Ishikawa (cell line): ENCODE measurements at regions not wholly inside any gene's neighbourhood (a gene's known extent, or its start where the extent isn't known, plus 50 kb on each side); places are given as distances from the start of the nearest gene placed in this dataset.

ENCODE experiments used
- CEBPB ChIP-seq: IDR thresholded peaks from 2 replicates; pipeline ENCODE4 v1.6.1; 2012
- CREB1 ChIP-seq: IDR thresholded peaks from 2 replicates; pipeline ENCODE4 v1.6.1; 2012; ENCODE audit warnings: low read depth
- EGR1 ChIP-seq: IDR thresholded peaks from 2 replicates; pipeline ENCODE4 v1.6.1; 2012
- EP300 ChIP-seq: IDR thresholded peaks from 2 replicates; pipeline ENCODE4 v1.6.1; 2012; ENCODE audit warnings: borderline replicate concordance
- FOXM1 ChIP-seq: IDR thresholded peaks from 2 replicates; pipeline ENCODE4 v1.6.1; 2012; ENCODE audit warnings: low read depth, borderline replicate concordance
- NFIC ChIP-seq: IDR thresholded peaks from 2 replicates; pipeline ENCODE4 v1.6.1; 2012
- RAD21 ChIP-seq: IDR thresholded peaks from 2 replicates; pipeline ENCODE4 v1.6.1; 2012; ENCODE audit warnings: low read depth
- TAF1 ChIP-seq: IDR thresholded peaks from 2 replicates; pipeline ENCODE4 v1.6.1; 2012; ENCODE audit warnings: low read depth, mild to moderate bottlenecking
- TCF12 ChIP-seq: IDR thresholded peaks from 2 replicates; pipeline ENCODE4 v1.6.1; 2012; ENCODE audit warnings: low read depth
- TEAD4 ChIP-seq: IDR thresholded peaks from 2 replicates; pipeline ENCODE4 v1.6.1; 2012
- YY1 ChIP-seq: IDR thresholded peaks from 2 replicates; pipeline ENCODE4 v1.6.1; 2012; ENCODE audit warnings: low read depth
- ZBTB7A ChIP-seq: IDR thresholded peaks from 2 replicates; pipeline ENCODE4 v1.6.1; 2012; ENCODE audit warnings: low read depth
- TF ChIP-seq, protein P1 (sequence below): IDR thresholded peaks from 2 replicates; pipeline ENCODE4 v1.6.1; 2012; ENCODE audit warnings: low read depth, mild to moderate bottlenecking
- TF ChIP-seq, protein P2 (sequence below): IDR thresholded peaks from 2 replicates; pipeline ENCODE4 v1.6.1; 2012
- TF ChIP-seq, protein P3 (sequence below): IDR thresholded peaks from 2 replicates; pipeline ENCODE4 v1.6.1; 2012

DNA sequence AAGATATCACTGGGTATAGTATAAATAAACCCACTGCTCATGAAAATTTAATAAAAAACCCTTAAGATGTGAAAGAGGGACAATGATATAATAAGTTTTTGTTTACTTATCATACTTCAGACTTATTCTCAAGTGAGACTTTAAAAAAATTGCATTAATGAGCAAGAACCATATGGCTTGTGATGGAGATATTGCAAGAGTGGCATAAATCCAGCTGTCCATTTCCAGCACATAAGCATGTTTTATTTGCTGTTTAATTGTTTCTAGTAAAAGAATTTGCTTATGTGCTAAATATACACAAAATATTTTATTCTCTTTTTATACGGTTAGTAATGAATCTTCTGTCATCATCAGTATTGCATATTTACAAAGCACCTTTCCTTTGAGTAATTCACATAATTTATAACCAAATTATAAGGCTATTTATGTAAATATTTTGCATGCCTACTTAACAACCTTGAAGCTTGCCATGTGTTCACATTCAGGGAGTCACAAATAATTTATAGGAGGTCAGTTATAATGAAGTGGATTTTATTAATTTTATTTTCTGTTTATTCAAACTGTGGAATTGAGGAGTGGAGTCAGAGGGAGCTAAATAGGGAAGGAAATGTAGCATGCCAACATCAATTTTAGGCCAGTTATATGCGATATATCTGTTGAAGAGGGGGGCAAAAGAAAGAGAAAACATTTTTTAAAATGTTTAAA lies 318.5 kb upstream of the CWC22 start:
- no peak for TF ChIP-seq TCF12
- TF ChIP-seq CEBPB = no peak
- TF ChIP-seq YY1 = no peak
- TF ChIP-seq NFIC = no peak

DNA sequence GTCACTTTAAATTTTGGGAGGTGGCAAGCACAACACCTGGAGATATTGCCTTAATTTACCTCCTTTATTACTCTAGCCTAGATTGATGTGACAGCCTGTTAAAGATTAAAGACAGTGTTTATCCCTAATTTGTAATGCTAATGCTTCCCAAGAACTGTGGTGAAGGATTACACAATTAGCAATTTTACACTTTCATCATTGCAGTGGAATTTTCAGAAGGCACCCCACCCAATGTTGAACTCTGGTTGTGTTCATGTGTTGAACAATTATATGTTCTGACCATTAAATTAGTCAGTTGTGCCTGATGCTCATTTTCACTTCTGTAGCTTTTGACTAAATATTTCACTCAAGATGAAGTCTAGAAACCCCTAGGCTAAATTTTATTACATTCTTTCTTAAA lies 317.1 kb upstream of the CWC22 start:
- no peak for TF ChIP-seq CREB1
- TF ChIP-seq, protein P1, sequence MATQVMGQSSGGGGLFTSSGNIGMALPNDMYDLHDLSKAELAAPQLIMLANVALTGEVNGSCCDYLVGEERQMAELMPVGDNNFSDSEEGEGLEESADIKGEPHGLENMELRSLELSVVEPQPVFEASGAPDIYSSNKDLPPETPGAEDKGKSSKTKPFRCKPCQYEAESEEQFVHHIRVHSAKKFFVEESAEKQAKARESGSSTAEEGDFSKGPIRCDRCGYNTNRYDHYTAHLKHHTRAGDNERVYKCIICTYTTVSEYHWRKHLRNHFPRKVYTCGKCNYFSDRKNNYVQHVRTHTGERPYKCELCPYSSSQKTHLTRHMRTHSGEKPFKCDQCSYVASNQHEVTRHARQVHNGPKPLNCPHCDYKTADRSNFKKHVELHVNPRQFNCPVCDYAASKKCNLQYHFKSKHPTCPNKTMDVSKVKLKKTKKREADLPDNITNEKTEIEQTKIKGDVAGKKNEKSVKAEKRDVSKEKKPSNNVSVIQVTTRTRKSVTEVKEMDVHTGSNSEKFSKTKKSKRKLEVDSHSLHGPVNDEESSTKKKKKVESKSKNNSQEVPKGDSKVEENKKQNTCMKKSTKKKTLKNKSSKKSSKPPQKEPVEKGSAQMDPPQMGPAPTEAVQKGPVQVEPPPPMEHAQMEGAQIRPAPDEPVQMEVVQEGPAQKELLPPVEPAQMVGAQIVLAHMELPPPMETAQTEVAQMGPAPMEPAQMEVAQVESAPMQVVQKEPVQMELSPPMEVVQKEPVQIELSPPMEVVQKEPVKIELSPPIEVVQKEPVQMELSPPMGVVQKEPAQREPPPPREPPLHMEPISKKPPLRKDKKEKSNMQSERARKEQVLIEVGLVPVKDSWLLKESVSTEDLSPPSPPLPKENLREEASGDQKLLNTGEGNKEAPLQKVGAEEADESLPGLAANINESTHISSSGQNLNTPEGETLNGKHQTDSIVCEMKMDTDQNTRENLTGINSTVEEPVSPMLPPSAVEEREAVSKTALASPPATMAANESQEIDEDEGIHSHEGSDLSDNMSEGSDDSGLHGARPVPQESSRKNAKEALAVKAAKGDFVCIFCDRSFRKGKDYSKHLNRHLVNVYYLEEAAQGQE = no peak
- no peak for TF ChIP-seq ZBTB7A
- TF ChIP-seq FOXM1 = no peak
- no peak for TF ChIP-seq TCF12
- TF ChIP-seq NFIC = no peak
- TF ChIP-seq, protein P2, sequence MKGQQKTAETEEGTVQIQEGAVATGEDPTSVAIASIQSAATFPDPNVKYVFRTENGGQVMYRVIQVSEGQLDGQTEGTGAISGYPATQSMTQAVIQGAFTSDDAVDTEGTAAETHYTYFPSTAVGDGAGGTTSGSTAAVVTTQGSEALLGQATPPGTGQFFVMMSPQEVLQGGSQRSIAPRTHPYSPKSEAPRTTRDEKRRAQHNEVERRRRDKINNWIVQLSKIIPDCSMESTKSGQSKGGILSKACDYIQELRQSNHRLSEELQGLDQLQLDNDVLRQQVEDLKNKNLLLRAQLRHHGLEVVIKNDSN = no peak
- no peak for TF ChIP-seq YY1
- TF ChIP-seq, protein P3, sequence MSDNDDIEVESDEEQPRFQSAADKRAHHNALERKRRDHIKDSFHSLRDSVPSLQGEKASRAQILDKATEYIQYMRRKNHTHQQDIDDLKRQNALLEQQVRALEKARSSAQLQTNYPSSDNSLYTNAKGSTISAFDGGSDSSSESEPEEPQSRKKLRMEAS = no peak
- no peak for TF ChIP-seq TAF1
- TF ChIP-seq EGR1 = no peak
- TF ChIP-seq CEBPB = no peak
- no peak for TF ChIP-seq RAD21
- TF ChIP-seq TEAD4 = no peak
- no peak for TF ChIP-seq EP300

DNA sequence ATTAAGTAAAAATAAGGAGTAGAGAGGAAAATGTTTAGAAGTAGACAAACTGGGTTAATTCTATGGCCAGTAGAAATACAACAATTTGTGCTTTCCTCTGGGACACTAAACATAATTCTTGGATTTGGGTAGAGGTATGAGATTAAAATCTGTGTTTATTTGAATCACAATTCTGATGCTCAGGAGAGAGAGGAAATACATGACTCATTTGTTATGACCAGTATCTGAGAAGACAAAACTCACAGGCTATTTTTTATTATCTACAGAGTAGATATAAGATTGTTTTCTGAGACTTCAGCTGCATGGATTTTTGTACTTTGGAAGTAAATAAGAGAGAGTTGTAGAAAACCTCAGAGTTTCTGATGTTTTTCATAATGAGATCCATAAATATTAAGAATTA lies 315.7 kb upstream of the CWC22 start:
- TF ChIP-seq CEBPB (no peak), EP300 (no peak), TCF12 (no peak), NFIC (no peak)

DNA sequence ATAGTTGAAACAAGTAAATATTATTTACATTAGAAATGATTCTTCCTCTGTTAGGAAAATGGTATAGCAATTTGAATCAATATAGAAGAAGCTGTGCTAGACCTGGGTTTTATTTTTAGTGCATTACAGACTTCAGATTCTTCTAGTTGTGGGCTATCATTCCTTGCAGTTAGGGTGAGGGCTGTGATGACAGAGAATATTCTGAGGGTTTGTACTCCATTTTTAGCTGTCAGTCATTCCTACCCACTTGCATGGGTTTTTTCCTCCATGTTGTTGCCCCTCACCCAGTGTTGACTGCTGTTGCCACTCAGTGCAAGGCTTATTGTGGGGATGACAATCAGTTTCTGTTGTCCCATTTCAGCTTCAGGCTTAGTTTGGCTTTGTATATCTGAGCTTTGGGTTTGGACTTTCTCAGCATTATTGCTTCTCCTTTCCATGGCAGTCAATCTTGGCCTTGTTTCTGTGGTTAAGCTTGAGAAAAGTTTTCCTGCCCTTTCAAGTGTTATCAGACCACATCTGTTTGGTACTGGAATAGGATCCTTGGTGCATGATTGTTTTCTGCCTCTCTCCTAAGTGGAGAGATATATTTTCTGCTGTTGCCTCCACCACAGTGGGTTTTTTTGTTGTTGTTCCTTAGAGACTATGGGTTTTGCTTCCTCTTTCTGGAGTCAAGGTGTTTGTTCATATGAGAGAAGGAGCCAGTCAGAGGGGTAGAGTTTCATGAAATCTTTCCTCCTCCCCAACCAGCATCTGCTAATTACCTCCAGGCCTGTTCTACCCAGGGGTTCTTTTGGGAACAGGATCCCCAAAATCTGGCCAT lies 312.7 kb upstream of the CWC22 start:
- TF ChIP-seq CEBPB (no peak), NFIC (no peak), EGR1 (no peak), ZBTB7A (no peak), FOXM1 (no peak), EP300 (no peak), TEAD4 (no peak), CREB1 (no peak), TCF12 (no peak), RAD21 (no peak), TAF1 (no peak), YY1 (no peak)
- TF ChIP-seq, protein P2 = no peak
- TF ChIP-seq, protein P1 = no peak
- TF ChIP-seq, protein P3 = no peak

DNA sequence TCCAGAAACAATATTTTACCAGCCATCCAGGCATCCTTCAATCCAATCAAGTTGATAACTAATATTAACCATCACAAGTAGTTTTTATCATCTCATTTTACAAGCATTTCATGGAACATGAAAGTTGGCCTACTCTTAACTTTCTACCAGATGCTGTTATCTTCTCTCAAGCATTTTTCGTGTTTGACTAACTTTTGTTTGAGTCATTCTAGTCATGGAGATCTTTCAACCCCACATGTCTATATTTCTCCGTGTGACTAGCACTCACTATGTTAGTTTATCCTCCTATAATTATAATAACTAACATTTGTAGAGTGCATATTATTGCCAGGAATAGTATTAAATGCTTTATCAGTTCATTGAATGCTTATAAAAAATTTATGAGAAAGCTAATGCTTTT lies 307.0 kb upstream of the CWC22 start:
- no peak for TF ChIP-seq ZBTB7A
- no peak for TF ChIP-seq CEBPB
- TF ChIP-seq, protein P1 = no peak
- TF ChIP-seq CREB1 = no peak
- TF ChIP-seq, protein P3 = no peak
- no peak for TF ChIP-seq EGR1
- TF ChIP-seq NFIC = no peak
